22Rv1 (cell line): ENCODE measurements at regions not wholly inside any gene's neighbourhood (a gene's known extent, or its start where the extent isn't known, plus 50 kb on each side); places are given as distances from the start of the nearest gene placed in this dataset.

Experiments used
- ZFX ChIP-seq: fragments of 450-650 bp; IDR thresholded peaks from 2 replicates; pipeline ENCODE4 v1.6.1; 2017; ENCODE audit warnings: antibody characterized with exemption, borderline replicate concordance
- TF ChIP-seq, protein P1 (sequence below): fragments of 450-650 bp; IDR thresholded peaks from 2 replicates; pipeline ENCODE4 v1.5.1; 2017; ENCODE audit warnings: mild to moderate bottlenecking

DNA sequence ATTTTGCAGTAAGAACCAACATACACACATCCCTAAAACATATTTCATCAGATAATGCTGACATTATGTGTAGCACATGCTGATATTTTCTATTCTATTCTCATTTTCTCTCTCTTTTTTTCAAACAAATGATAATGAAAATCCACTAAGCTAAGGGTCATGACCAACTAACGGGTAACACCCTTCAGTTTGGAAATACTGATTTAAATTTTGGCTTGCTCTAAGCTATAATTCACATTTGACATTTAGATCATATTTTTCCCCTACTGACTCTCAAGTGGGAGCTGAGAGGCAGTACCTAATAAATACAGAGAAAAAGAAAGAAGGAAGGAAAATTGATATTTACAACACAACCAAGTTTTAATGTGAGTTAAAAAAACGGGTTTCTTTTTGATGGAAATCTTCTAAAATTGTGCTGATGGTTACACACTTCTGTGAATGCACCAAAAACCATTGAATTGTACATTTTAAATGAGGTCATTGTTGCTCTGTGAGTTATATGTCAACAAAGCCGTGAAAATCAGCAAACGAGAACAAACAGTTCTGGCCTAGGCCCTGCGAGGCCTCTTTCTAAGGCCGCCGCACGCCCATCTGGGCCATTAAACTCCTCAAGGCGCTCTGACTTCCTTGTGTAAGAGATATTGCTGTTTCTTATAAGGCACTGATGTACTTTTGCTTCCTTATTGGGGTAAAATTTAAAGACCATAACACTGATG is 124.2 kb downstream of the GALR1 start:
- TF ChIP-seq, protein P1, sequence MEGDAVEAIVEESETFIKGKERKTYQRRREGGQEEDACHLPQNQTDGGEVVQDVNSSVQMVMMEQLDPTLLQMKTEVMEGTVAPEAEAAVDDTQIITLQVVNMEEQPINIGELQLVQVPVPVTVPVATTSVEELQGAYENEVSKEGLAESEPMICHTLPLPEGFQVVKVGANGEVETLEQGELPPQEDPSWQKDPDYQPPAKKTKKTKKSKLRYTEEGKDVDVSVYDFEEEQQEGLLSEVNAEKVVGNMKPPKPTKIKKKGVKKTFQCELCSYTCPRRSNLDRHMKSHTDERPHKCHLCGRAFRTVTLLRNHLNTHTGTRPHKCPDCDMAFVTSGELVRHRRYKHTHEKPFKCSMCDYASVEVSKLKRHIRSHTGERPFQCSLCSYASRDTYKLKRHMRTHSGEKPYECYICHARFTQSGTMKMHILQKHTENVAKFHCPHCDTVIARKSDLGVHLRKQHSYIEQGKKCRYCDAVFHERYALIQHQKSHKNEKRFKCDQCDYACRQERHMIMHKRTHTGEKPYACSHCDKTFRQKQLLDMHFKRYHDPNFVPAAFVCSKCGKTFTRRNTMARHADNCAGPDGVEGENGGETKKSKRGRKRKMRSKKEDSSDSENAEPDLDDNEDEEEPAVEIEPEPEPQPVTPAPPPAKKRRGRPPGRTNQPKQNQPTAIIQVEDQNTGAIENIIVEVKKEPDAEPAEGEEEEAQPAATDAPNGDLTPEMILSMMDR: no peak
- no peak for TF ChIP-seq ZFX
